WTC11 (cell line): ENCODE measurements at regions not wholly inside any gene's neighbourhood (a gene's known extent, or its start where the extent isn't known, plus 50 kb on each side); places are given as distances from the start of the nearest gene placed in this dataset.

Experiments used
- ATAC-seq: fragments of 200-7000 bp; cut with Tn5 transposase; 2 replicates; pipeline ENCODE4 v1.10.0; 2021; ENCODE audit warnings: mild to moderate bottlenecking, moderate library complexity
- CTCF ChIA-PET: fragments of 300-600 bp; sonication (Branson Sonifier 250); formaldehyde crosslinking; loops from one replicate; lab custom pipeline; 2021; ENCODE audit warnings: antibody characterized with exemption; lab: Charles Lee
- POLR2A ChIA-PET: fragments of 350-600 bp; sonication (Branson Sonifier 250); formaldehyde crosslinking; loops from one replicate; lab custom pipeline; 2021; ENCODE audit warnings: antibody characterized with exemption; lab: Charles Lee
- DNase-seq: peaks from one replicate; pipeline ENCODE4 v3.0.0; 2021; ENCODE audit warnings: low spot score
- H3K27ac Mint-ChIP-seq: 2 replicates; pipeline ENCODE4 v1.8.0; 2021; ENCODE audit warnings: mixed read lengths
- H3K27me3 Mint-ChIP-seq: 2 replicates; pipeline ENCODE4 v1.8.0; 2021; ENCODE audit warnings: low read depth, mild to moderate bottlenecking, moderate library complexity, mixed read lengths
- H3K36me3 Mint-ChIP-seq: 2 replicates; pipeline ENCODE4 v1.8.0; 2021; ENCODE audit warnings: mixed read lengths
- H3K4me1 Mint-ChIP-seq: 2 replicates; pipeline ENCODE4 v1.8.0; 2022; ENCODE audit warnings: mixed read lengths
- H3K4me3 Mint-ChIP-seq: 2 replicates; pipeline ENCODE4 v1.8.0; 2021; ENCODE audit warnings: mild to moderate bottlenecking, moderate library complexity, mixed read lengths
- H3K9me3 Mint-ChIP-seq: 2 replicates; pipeline ENCODE4 v1.8.0; 2021; ENCODE audit warnings: mixed read lengths
- CREB1 ChIP-seq: sonication (generic); formaldehyde crosslinking; IDR thresholded peaks from 2 replicates; pipeline ENCODE4 v1.8.0; 2023; ENCODE audit warnings: mild to moderate bottlenecking, missing genetic modification reagents
- FOXJ3 ChIP-seq: sonication (generic); formaldehyde crosslinking; IDR thresholded peaks from 2 replicates; pipeline ENCODE4 v1.9.0; 2021; ENCODE audit warnings: missing genetic modification reagents, mild to moderate bottlenecking, borderline replicate concordance
- GABPB1 ChIP-seq: sonication (generic); formaldehyde crosslinking; IDR thresholded peaks from 2 replicates; pipeline ENCODE4 v1.8.1; 2023; ENCODE audit warnings: mild to moderate bottlenecking, missing genetic modification reagents
- NFE2L1 ChIP-seq: sonication (generic); formaldehyde crosslinking; IDR thresholded peaks from 2 replicates; pipeline ENCODE4 v1.8.1; 2023; ENCODE audit warnings: missing genetic modification reagents
- NFYB ChIP-seq: sonication (generic); formaldehyde crosslinking; conservative IDR thresholded peaks from 2 replicates; pipeline ENCODE4 v1.8.0; 2022; ENCODE audit warnings: low read depth, missing genetic modification reagents
- NR2C2 ChIP-seq: sonication (generic); formaldehyde crosslinking; IDR thresholded peaks from 2 replicates; pipeline ENCODE4 v1.8.0; 2022; ENCODE audit warnings: mild to moderate bottlenecking, missing genetic modification reagents
- NR3C1 ChIP-seq: sonication (generic); formaldehyde crosslinking; conservative IDR thresholded peaks from 2 replicates; pipeline ENCODE4 v1.8.1; 2023; ENCODE audit warnings: low read depth, mild to moderate bottlenecking, missing genetic modification reagents
- OVOL2 ChIP-seq: fragments of 250-450 bp; sonication (Bioruptor Pico); IDR thresholded peaks from 2 replicates; pipeline ENCODE4 v1.9.0; 2021; ENCODE audit warnings: mild to moderate bottlenecking, borderline replicate concordance
- RELA ChIP-seq: sonication (generic); formaldehyde crosslinking; IDR thresholded peaks from 2 replicates; pipeline ENCODE4 v1.8.1; 2022; ENCODE audit warnings: missing genetic modification reagents, mild to moderate bottlenecking, borderline replicate concordance
- SMAD4 ChIP-seq: sonication (generic); formaldehyde crosslinking; IDR thresholded peaks from 2 replicates; pipeline ENCODE4 v1.8.0; 2022; ENCODE audit warnings: mild to moderate bottlenecking, missing genetic modification reagents
- ZBTB21 ChIP-seq: sonication (generic); formaldehyde crosslinking; IDR thresholded peaks from 2 replicates; pipeline ENCODE4 v1.8.1; 2023; ENCODE audit warnings: mild to moderate bottlenecking, missing genetic modification reagents, borderline replicate concordance
- ZNF232 ChIP-seq: sonication (generic); formaldehyde crosslinking; IDR thresholded peaks from 2 replicates; pipeline ENCODE4 v1.8.0; 2022; ENCODE audit warnings: mild to moderate bottlenecking, missing genetic modification reagents
- ZNF671 ChIP-seq: fragments of 250-450 bp; sonication (Bioruptor Pico); IDR thresholded peaks from 2 replicates; pipeline ENCODE4 v1.8.0; 2021; ENCODE audit warnings: mild to moderate bottlenecking
- TF ChIP-seq, protein P1 (sequence below): sonication (generic); formaldehyde crosslinking; conservative IDR thresholded peaks from 2 replicates; pipeline ENCODE4 v1.8.1; 2022; ENCODE audit warnings: mild to moderate bottlenecking, missing genetic modification reagents
- TF ChIP-seq, protein P2 (sequence below): fragments of 200-600 bp; IDR thresholded peaks from 2 replicates; pipeline ENCODE4 v1.8.0; 2022; ENCODE audit warnings: antibody characterized with exemption
- TF ChIP-seq, protein P3 (sequence below): sonication (generic); formaldehyde crosslinking; IDR thresholded peaks from 2 replicates; pipeline ENCODE4 v1.8.1; 2022; ENCODE audit warnings: low read depth, mild to moderate bottlenecking, moderate library complexity, missing genetic modification reagents, borderline replicate concordance
- TF ChIP-seq, protein P4 (sequence below): sonication (generic); formaldehyde crosslinking; IDR thresholded peaks from 2 replicates; pipeline ENCODE4 v1.8.0; 2022; ENCODE audit warnings: mild to moderate bottlenecking, missing genetic modification reagents
- TF ChIP-seq, protein P5 (sequence below): sonication (generic); formaldehyde crosslinking; IDR thresholded peaks from 2 replicates; pipeline ENCODE4 v1.8.1; 2022; ENCODE audit warnings: mild to moderate bottlenecking, moderate library complexity, missing genetic modification reagents
- TF ChIP-seq, protein P6 (sequence below): sonication (generic); formaldehyde crosslinking; IDR thresholded peaks from 2 replicates; pipeline ENCODE4 v1.8.0; 2022; ENCODE audit warnings: missing genetic modification reagents
- TF ChIP-seq, protein P7 (sequence below): sonication (generic); formaldehyde crosslinking; IDR thresholded peaks from 2 replicates; pipeline ENCODE4 v1.8.0; 2023; ENCODE audit warnings: missing genetic modification reagents
- TF ChIP-seq, protein P8 (sequence below): fragments of 250-450 bp; sonication (Bioruptor Pico); IDR thresholded peaks from 2 replicates; pipeline ENCODE4 v1.8.0; 2021; ENCODE audit warnings: mild to moderate bottlenecking
- TF ChIP-seq, protein P9 (sequence below): sonication (generic); formaldehyde crosslinking; IDR thresholded peaks from 2 replicates; pipeline ENCODE4 v1.8.1; 2022; ENCODE audit warnings: mild to moderate bottlenecking, missing genetic modification reagents, moderate library complexity, borderline replicate concordance

DNA sequence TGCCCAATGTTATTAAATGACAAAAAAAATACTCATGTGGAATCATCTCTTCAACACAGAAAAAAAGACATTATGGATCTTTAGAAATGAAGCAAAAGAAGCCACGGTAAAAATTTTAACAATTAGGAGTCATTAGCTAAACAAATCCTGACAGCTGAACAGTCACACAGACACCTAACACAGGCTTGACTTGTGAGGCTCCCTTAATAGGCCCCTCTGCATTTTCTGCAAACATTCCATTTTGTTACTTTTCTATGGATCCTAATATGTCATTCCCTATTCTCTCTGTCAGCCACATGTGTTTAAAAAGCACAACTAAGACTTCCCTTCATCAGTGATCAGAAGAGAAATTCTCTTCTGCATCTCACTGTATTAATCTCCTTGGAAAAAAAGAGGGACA is 1331.5 kb downstream of the CDH8 start (continued):
- TF ChIP-seq GABPB1 (CRISPR knock-in tag) = no peak
- TF ChIP-seq, protein P1, sequence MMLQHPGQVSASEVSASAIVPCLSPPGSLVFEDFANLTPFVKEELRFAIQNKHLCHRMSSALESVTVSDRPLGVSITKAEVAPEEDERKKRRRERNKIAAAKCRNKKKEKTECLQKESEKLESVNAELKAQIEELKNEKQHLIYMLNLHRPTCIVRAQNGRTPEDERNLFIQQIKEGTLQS = no peak
- no peak for TF ChIP-seq ZBTB21

DNA sequence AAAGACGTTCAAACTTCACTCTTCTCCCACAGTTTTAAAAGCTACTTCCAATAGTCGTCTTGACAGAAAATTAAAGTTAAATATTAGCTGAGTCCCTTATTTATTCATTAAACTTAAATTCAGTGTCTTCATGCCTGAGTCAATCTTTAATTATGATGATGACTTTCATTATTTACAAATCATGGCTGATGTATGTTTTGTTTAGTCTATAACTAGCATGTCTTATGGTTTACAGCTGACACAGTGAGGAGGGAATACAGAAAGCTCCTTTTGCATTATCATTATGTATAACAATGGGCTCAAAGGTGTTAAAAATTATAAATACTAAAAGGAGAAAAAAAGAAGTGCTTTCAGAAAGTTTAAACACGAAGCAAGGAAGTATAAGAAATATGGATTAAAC is 1333.1 kb downstream of the CDH8 start:
- TF ChIP-seq, protein P2, sequence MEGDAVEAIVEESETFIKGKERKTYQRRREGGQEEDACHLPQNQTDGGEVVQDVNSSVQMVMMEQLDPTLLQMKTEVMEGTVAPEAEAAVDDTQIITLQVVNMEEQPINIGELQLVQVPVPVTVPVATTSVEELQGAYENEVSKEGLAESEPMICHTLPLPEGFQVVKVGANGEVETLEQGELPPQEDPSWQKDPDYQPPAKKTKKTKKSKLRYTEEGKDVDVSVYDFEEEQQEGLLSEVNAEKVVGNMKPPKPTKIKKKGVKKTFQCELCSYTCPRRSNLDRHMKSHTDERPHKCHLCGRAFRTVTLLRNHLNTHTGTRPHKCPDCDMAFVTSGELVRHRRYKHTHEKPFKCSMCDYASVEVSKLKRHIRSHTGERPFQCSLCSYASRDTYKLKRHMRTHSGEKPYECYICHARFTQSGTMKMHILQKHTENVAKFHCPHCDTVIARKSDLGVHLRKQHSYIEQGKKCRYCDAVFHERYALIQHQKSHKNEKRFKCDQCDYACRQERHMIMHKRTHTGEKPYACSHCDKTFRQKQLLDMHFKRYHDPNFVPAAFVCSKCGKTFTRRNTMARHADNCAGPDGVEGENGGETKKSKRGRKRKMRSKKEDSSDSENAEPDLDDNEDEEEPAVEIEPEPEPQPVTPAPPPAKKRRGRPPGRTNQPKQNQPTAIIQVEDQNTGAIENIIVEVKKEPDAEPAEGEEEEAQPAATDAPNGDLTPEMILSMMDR = no peak
- TF ChIP-seq CREB1 (CRISPR knock-in tag) = no peak
- no peak for TF ChIP-seq NR3C1 (CRISPR knock-in tag)
- TF ChIP-seq, protein P3, sequence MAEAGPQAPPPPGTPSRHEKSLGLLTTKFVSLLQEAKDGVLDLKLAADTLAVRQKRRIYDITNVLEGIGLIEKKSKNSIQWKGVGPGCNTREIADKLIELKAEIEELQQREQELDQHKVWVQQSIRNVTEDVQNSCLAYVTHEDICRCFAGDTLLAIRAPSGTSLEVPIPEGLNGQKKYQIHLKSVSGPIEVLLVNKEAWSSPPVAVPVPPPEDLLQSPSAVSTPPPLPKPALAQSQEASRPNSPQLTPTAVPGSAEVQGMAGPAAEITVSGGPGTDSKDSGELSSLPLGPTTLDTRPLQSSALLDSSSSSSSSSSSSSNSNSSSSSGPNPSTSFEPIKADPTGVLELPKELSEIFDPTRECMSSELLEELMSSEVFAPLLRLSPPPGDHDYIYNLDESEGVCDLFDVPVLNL (CRISPR knock-in tag) = no peak
- TF ChIP-seq, protein P1 = no peak
- TF ChIP-seq, protein P4, sequence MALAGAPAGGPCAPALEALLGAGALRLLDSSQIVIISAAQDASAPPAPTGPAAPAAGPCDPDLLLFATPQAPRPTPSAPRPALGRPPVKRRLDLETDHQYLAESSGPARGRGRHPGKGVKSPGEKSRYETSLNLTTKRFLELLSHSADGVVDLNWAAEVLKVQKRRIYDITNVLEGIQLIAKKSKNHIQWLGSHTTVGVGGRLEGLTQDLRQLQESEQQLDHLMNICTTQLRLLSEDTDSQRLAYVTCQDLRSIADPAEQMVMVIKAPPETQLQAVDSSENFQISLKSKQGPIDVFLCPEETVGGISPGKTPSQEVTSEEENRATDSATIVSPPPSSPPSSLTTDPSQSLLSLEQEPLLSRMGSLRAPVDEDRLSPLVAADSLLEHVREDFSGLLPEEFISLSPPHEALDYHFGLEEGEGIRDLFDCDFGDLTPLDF (CRISPR knock-in tag) = no peak
- TF ChIP-seq, protein P5, sequence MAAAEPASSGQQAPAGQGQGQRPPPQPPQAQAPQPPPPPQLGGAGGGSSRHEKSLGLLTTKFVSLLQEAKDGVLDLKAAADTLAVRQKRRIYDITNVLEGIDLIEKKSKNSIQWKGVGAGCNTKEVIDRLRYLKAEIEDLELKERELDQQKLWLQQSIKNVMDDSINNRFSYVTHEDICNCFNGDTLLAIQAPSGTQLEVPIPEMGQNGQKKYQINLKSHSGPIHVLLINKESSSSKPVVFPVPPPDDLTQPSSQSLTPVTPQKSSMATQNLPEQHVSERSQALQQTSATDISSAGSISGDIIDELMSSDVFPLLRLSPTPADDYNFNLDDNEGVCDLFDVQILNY = no peak
- TF ChIP-seq, protein P6, sequence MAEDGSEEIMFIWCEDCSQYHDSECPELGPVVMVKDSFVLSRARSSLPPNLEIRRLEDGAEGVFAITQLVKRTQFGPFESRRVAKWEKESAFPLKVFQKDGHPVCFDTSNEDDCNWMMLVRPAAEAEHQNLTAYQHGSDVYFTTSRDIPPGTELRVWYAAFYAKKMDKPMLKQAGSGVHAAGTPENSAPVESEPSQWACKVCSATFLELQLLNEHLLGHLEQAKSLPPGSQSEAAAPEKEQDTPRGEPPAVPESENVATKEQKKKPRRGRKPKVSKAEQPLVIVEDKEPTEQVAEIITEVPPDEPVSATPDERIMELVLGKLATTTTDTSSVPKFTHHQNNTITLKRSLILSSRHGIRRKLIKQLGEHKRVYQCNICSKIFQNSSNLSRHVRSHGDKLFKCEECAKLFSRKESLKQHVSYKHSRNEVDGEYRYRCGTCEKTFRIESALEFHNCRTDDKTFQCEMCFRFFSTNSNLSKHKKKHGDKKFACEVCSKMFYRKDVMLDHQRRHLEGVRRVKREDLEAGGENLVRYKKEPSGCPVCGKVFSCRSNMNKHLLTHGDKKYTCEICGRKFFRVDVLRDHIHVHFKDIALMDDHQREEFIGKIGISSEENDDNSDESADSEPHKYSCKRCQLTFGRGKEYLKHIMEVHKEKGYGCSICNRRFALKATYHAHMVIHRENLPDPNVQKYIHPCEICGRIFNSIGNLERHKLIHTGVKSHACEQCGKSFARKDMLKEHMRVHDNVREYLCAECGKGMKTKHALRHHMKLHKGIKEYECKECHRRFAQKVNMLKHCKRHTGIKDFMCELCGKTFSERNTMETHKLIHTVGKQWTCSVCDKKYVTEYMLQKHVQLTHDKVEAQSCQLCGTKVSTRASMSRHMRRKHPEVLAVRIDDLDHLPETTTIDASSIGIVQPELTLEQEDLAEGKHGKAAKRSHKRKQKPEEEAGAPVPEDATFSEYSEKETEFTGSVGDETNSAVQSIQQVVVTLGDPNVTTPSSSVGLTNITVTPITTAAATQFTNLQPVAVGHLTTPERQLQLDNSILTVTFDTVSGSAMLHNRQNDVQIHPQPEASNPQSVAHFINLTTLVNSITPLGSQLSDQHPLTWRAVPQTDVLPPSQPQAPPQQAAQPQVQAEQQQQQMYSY (CRISPR knock-in tag) = no peak
- TF ChIP-seq, protein P7, sequence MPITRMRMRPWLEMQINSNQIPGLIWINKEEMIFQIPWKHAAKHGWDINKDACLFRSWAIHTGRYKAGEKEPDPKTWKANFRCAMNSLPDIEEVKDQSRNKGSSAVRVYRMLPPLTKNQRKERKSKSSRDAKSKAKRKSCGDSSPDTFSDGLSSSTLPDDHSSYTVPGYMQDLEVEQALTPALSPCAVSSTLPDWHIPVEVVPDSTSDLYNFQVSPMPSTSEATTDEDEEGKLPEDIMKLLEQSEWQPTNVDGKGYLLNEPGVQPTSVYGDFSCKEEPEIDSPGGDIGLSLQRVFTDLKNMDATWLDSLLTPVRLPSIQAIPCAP (CRISPR knock-in tag) = no peak
- no peak for TF ChIP-seq ZNF671
- TF ChIP-seq SMAD4 (CRISPR knock-in tag) = no peak
- TF ChIP-seq NFYB (CRISPR knock-in tag) = no peak
- TF ChIP-seq ZNF232 (CRISPR knock-in tag) = no peak
- TF ChIP-seq, protein P8, sequence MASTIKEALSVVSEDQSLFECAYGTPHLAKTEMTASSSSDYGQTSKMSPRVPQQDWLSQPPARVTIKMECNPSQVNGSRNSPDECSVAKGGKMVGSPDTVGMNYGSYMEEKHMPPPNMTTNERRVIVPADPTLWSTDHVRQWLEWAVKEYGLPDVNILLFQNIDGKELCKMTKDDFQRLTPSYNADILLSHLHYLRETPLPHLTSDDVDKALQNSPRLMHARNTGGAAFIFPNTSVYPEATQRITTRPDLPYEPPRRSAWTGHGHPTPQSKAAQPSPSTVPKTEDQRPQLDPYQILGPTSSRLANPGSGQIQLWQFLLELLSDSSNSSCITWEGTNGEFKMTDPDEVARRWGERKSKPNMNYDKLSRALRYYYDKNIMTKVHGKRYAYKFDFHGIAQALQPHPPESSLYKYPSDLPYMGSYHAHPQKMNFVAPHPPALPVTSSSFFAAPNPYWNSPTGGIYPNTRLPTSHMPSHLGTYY (CRISPR knock-in tag) = no peak
- no peak for TF ChIP-seq OVOL2
- TF ChIP-seq, protein P9, sequence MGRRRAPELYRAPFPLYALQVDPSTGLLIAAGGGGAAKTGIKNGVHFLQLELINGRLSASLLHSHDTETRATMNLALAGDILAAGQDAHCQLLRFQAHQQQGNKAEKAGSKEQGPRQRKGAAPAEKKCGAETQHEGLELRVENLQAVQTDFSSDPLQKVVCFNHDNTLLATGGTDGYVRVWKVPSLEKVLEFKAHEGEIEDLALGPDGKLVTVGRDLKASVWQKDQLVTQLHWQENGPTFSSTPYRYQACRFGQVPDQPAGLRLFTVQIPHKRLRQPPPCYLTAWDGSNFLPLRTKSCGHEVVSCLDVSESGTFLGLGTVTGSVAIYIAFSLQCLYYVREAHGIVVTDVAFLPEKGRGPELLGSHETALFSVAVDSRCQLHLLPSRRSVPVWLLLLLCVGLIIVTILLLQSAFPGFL = no peak
- no peak for TF ChIP-seq FOXJ3 (CRISPR knock-in tag)
- no peak for TF ChIP-seq NR2C2 (CRISPR knock-in tag)
- no peak for TF ChIP-seq RELA (CRISPR knock-in tag)
- TF ChIP-seq NFE2L1 (CRISPR knock-in tag) = no peak
- Mint-ChIP-seq H3K27ac (no peak overlapping the region), H3K27me3 (no peaks in the 10 kb centered on the region), H3K36me3 (no peaks in the 10 kb centered on the region), H3K9me3 (no peaks in the 10 kb centered on the region), H3K4me1 (no peaks in the 10 kb centered on the region), H3K4me3 (no peak overlapping the region)
- DNase-seq (no peak), ATAC-seq (no peak)
- POLR2A ChIA-PET = no interaction called here
- CTCF ChIA-PET = no interaction called here
